A673 (cell line): ENCODE measurements at regions not wholly inside any gene's neighbourhood (a gene's known extent, or its start where the extent isn't known, plus 50 kb on each side); places are given as distances from the start of the nearest gene placed in this dataset.

ENCODE experiments used
- BruUV-seq: library from RNA; stranded (reverse); fragments of 400-500 nt; replicated peaks from 2 replicates; lab custom pipeline; 2021; lab: Mats Ljungman, UMichigan
- CTCF ChIA-PET: fragments of 300-600 bp; sonication (Branson Sonifier 250); formaldehyde crosslinking; loops from one replicate; lab custom pipeline; 2022; ENCODE audit warnings: antibody characterized with exemption; lab: Charles Lee
- POLR2A ChIA-PET: fragments of 300-600 bp; sonication (Branson Sonifier 250); formaldehyde crosslinking; loops from one replicate; lab custom pipeline; 2022; ENCODE audit warnings: antibody characterized with exemption; ENCODE audit not compliant: low non-redundant PET; lab: Charles Lee
- DNase-seq: peaks from one replicate; pipeline ENCODE4 v3.0.0-alpha.2; 2015; ENCODE audit warnings: low spot score
- H3K27ac ChIP-seq: fragments of 200-600 bp; sonication (generic); 2 replicates; pipeline ENCODE4 v1.5.1; 2016; ENCODE audit warnings: mixed run types, low read depth, mild to moderate bottlenecking, mixed read lengths, antibody characterized with exemption, low read length; ENCODE audit not compliant: poor library complexity, severe bottlenecking
- H3K27me3 ChIP-seq: fragments of 200-600 bp; sonication (generic); replicated peaks from 2 replicates; pipeline ENCODE4 v1.6.1; 2017; ENCODE audit warnings: mixed run types, low read depth, mild to moderate bottlenecking, mixed read lengths, antibody characterized with exemption, low read length; ENCODE audit not compliant: insufficient read depth, poor library complexity
- H3K36me3 ChIP-seq: fragments of 200-600 bp; sonication (generic); 2 replicates; pipeline ENCODE4 v1.6.1; 2016; ENCODE audit warnings: mixed run types, mild to moderate bottlenecking, mixed read lengths, antibody characterized with exemption, low read length; ENCODE audit not compliant: insufficient read depth, poor library complexity, severe bottlenecking
- H3K4me1 ChIP-seq: fragments of 200-600 bp; sonication (generic); 2 replicates; pipeline ENCODE4 v1.6.1; 2017; ENCODE audit warnings: mixed run types, mild to moderate bottlenecking, mixed read lengths, antibody characterized with exemption, low read length; ENCODE audit not compliant: insufficient read depth, poor library complexity, severe bottlenecking
- H3K4me3 ChIP-seq: fragments of 200-600 bp; sonication (generic); 2 replicates; pipeline ENCODE4 v1.5.1; 2016; ENCODE audit warnings: low read depth, mixed run types, mild to moderate bottlenecking, mixed read lengths, low read length; ENCODE audit not compliant: poor library complexity, severe bottlenecking
- H3K9me3 ChIP-seq: fragments of 200-600 bp; sonication (generic); 2 replicates; pipeline ENCODE4 v1.6.1; 2016; ENCODE audit warnings: mixed run types, low read depth, mild to moderate bottlenecking, mixed read lengths, antibody characterized with exemption, low read length; ENCODE audit not compliant: poor library complexity, severe bottlenecking
- CTCF ChIP-seq: fragments of 300-800, 200-600 bp; sonication (generic); conservative IDR thresholded peaks from 2 replicates; pipeline ENCODE4 v1.5.1; 2017; ENCODE audit warnings: low read depth, mild to moderate bottlenecking, antibody characterized with exemption, low read length, moderate library complexity, mixed read lengths
- EZH2 ChIP-seq: fragments of 200-600 bp; sonication (generic); IDR thresholded peaks from 2 replicates; pipeline ENCODE4 v1.6.1; 2017; ENCODE audit warnings: borderline replicate concordance, low read depth, mild to moderate bottlenecking, mixed read lengths, antibody characterized with exemption, low read length; ENCODE audit not compliant: poor library complexity, severe bottlenecking
- intact Hi-C: fragments of 100-400 bp; cut with micrococcal nuclease; formaldehyde crosslinking; loops from one replicate; pipeline ENCODE4 v1.10.0; 2022; ENCODE audit not compliant: unreplicated experiment

- H3K9me3 ChIP-seq: no peaks in the 10 kb centered on the region
- no peaks in the 10 kb centered on the region for H3K36me3 ChIP-seq
- no peak for TF ChIP-seq CTCF
- TF ChIP-seq EZH2: no peak
- intact Hi-C loops: no loop called here
- BruUV-seq: no TSS peak
- ChIA-PET POLR2A (no interaction called here), CTCF (no interaction called here)
- peaks cover 12% of the 10 kb centered on the region for H3K27me3 ChIP-seq
- no peak overlapping the region for H3K27ac ChIP-seq
- no peaks in the 10 kb centered on the region for H3K4me1 ChIP-seq
- H3K4me3 ChIP-seq: no peak overlapping the region
- DNase-seq: no peak
Measured at GRCh38 chr11:45000918-45001317, 50.2 kb upstream of the TP53I11 start.

- BruUV-seq: no TSS peak
- peaks cover 14% of the 10 kb centered on the region for H3K27me3 ChIP-seq
- intact Hi-C loops: no loop called here
- CTCF ChIA-PET: no interaction called here
- H3K4me3 ChIP-seq: no peak overlapping the region
- POLR2A ChIA-PET: no interaction called here
- H3K36me3 ChIP-seq: no peaks in the 10 kb centered on the region
- no peaks in the 10 kb centered on the region for H3K9me3 ChIP-seq
- DNase-seq: no peak
- H3K27ac ChIP-seq: no peak overlapping the region
- H3K4me1 ChIP-seq: no peaks in the 10 kb centered on the region
- TF ChIP-seq EZH2 (no peak), CTCF (no peak)
Measured at GRCh38 chr11:45001466-45002165, 50.9 kb upstream of the TP53I11 start.

GRCh38 chr11:45005106-45005505, 54.4 kb upstream of the TP53I11 start:
- no peak for DNase-seq
- CTCF ChIA-PET: no interaction called here
- no peak overlapping the region for H3K4me3 ChIP-seq
- H3K27me3 ChIP-seq: peaks cover 27% of the 10 kb centered on the region
- H3K4me1 ChIP-seq: no peaks in the 10 kb centered on the region
- H3K9me3 ChIP-seq: no peaks in the 10 kb centered on the region
- H3K36me3 ChIP-seq: no peaks in the 10 kb centered on the region
- intact Hi-C loops: no loop called here
- POLR2A ChIA-PET: no interaction called here
- no TSS peak for BruUV-seq
- H3K27ac ChIP-seq: no peak overlapping the region
- TF ChIP-seq CTCF (no peak), EZH2 (no peak)
